ENCODE measurements at regions not wholly inside any gene's neighbourhood (a gene's known extent, or its start where the extent isn't known, plus 50 kb on each side); places are given as distances from the start of the nearest gene placed in this dataset.
"Not testable (repeated sequence)": the region's sequence is repeated elsewhere in the genome, so short reads cannot be mapped to it uniquely, and the experiment has no call there.

DNA sequence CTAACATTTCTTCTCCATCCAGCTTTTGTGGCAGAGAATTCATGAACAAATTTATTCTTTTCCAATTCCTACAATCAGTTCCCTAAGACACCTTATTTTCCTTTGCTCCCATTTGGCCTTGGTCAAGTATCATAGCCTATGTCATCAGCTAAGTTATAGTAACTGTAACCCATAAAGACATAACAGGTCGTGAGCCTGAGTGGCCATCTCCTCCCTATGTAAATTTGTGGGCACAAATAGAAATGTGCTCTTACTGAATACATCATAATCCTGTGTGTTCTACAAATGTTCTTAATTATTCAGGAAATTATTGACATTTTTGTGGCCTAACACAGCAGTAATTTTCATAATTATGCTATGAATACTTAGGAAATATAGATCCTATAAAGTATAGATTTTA, 108.9 kb upstream of the ZNF717 start:
- intact Hi-C loops (cut with micrococcal nuclease; ENCODE audit: unreplicated experiment) = no loop called here
- BruUV-seq (replicated peaks) = no TSS peak
- TF ChIP-seq POLR2AphosphoS5 (IDR thresholded peaks at IDR 0.05; ENCODE audit: low read depth, low read length) (no peak), TCF7L2 (IDR thresholded peaks at IDR 0.05; ENCODE audit: low read depth, low read length) (no peak), SIN3A (IDR thresholded peaks at IDR 0.05; ENCODE audit: borderline replicate concordance, insufficient read depth, low read depth, low read length) (no peak)
- TF ChIP-seq, protein P1, sequence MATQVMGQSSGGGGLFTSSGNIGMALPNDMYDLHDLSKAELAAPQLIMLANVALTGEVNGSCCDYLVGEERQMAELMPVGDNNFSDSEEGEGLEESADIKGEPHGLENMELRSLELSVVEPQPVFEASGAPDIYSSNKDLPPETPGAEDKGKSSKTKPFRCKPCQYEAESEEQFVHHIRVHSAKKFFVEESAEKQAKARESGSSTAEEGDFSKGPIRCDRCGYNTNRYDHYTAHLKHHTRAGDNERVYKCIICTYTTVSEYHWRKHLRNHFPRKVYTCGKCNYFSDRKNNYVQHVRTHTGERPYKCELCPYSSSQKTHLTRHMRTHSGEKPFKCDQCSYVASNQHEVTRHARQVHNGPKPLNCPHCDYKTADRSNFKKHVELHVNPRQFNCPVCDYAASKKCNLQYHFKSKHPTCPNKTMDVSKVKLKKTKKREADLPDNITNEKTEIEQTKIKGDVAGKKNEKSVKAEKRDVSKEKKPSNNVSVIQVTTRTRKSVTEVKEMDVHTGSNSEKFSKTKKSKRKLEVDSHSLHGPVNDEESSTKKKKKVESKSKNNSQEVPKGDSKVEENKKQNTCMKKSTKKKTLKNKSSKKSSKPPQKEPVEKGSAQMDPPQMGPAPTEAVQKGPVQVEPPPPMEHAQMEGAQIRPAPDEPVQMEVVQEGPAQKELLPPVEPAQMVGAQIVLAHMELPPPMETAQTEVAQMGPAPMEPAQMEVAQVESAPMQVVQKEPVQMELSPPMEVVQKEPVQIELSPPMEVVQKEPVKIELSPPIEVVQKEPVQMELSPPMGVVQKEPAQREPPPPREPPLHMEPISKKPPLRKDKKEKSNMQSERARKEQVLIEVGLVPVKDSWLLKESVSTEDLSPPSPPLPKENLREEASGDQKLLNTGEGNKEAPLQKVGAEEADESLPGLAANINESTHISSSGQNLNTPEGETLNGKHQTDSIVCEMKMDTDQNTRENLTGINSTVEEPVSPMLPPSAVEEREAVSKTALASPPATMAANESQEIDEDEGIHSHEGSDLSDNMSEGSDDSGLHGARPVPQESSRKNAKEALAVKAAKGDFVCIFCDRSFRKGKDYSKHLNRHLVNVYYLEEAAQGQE (IDR thresholded peaks at IDR 0.05; ENCODE audit: insufficient read depth in 1 of 2, low read depth in 2 of 2, low read length in 1 of 2) = no peak
- TF ChIP-seq, protein P2, sequence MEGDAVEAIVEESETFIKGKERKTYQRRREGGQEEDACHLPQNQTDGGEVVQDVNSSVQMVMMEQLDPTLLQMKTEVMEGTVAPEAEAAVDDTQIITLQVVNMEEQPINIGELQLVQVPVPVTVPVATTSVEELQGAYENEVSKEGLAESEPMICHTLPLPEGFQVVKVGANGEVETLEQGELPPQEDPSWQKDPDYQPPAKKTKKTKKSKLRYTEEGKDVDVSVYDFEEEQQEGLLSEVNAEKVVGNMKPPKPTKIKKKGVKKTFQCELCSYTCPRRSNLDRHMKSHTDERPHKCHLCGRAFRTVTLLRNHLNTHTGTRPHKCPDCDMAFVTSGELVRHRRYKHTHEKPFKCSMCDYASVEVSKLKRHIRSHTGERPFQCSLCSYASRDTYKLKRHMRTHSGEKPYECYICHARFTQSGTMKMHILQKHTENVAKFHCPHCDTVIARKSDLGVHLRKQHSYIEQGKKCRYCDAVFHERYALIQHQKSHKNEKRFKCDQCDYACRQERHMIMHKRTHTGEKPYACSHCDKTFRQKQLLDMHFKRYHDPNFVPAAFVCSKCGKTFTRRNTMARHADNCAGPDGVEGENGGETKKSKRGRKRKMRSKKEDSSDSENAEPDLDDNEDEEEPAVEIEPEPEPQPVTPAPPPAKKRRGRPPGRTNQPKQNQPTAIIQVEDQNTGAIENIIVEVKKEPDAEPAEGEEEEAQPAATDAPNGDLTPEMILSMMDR (IDR thresholded peaks at IDR 0.05) = no peak

DNA sequence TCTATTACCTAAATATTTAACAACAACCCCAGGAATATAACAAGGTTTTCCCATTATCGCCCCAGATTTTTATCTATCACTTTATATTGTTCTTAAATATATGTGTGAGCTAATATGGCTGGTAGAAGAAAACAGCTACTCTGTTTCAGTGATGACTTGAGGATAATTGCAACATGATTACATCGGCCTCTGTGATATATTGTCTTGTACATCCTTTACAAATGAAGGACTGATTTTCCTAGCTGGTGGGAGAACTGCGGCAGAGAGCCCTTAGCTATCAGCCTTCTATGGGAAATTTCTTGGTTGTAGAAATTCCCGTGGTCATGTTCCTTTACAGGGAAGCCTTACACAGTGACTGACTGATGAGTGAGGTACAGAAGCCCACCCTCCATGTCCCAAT, 110.9 kb upstream of the ZNF717 start:
- Histone ChIP-seq H3K4me3 (ENCODE audit: low read depth in 2 of 2, low read length in 2 of 2) (no peak overlapping the region), H3K27me3 (ENCODE audit: control insufficient read depth, insufficient read depth, low read length) (no peaks in the 10 kb centered on the region), H3K36me3 (ENCODE audit: control insufficient read depth, insufficient read depth, low read length) (no peaks in the 10 kb centered on the region), H3K9me3 (ENCODE audit: control insufficient read depth, insufficient read depth, low read depth, low read length) (no peaks in the 10 kb centered on the region), H3K27ac (ENCODE audit: low read length) (no peak overlapping the region), H3K4me1 (ENCODE audit: control insufficient read depth, insufficient read depth, low read length) (no peaks in the 10 kb centered on the region)
- DNase-seq (ENCODE audit: low read depth, low spot score) (no peak), ATAC-seq (no peak)
- intact Hi-C loops (cut with micrococcal nuclease; ENCODE audit: unreplicated experiment) (no loop called here), in situ Hi-C loops (cut with HindIII; ENCODE audit: low pct_unique_long_range_greater_than_20kb, low sequenced_read_pairs) (no loop called here)
- POLR2A ChIA-PET = no interaction called here
- TF ChIP-seq TCF7L2 (IDR thresholded peaks at IDR 0.05; ENCODE audit: low read depth, low read length) (no peak), POLR2AphosphoS5 (IDR thresholded peaks at IDR 0.05; ENCODE audit: low read depth, low read length) (no peak), SIN3A (IDR thresholded peaks at IDR 0.05; ENCODE audit: borderline replicate concordance, insufficient read depth, low read depth, low read length) (no peak)
- TF ChIP-seq, protein P1 (IDR thresholded peaks at IDR 0.05; ENCODE audit: insufficient read depth in 1 of 2, low read depth in 2 of 2, low read length in 1 of 2) = no peak
- TF ChIP-seq, protein P2 (IDR thresholded peaks at IDR 0.05) = no peak
- CTCF ChIA-PET = no interaction called here
- BruUV-seq (replicated peaks) = no TSS peak

More for the DNA sequence above, 108.9 kb upstream of the ZNF717 start:
- ATAC-seq (no peak), DNase-seq (ENCODE audit: low read depth, low spot score) (no peak)
- Histone ChIP-seq H3K9me3 (ENCODE audit: control insufficient read depth, insufficient read depth, low read depth, low read length) (no peaks in the 10 kb centered on the region), H3K4me3 (ENCODE audit: low read depth in 2 of 2, low read length in 2 of 2) (no peak overlapping the region), H3K27ac (ENCODE audit: low read length) (no peak overlapping the region), H3K27me3 (ENCODE audit: control insufficient read depth, insufficient read depth, low read length) (no peaks in the 10 kb centered on the region), H3K36me3 (ENCODE audit: control insufficient read depth, insufficient read depth, low read length) (no peaks in the 10 kb centered on the region), H3K4me1 (ENCODE audit: control insufficient read depth, insufficient read depth, low read length) (no peaks in the 10 kb centered on the region)
- ChIA-PET POLR2A (no interaction called here), CTCF (no interaction called here)
- in situ Hi-C loops (cut with HindIII; ENCODE audit: low pct_unique_long_range_greater_than_20kb, low sequenced_read_pairs) = no loop called here

DNA sequence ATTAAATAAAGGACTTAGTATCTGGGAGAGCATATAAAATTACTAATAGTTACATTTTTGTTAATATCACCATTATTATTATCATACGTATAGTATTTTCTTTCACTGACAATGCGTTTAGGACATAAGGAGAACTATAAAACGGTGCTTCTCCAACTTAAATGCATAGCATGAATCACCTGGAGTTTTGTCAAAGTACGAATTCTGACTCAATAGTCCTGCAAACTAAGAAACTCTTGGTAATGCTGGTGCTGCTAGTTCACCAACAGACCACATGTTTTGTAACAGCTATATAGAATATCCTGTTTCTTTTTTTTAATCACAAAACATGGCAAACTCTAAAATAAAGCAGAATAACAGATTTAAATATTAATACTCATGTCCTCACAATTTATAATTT, 116.1 kb upstream of the ZNF717 start:
- DNase-seq (ENCODE audit: low read depth, low spot score); POLR2A ChIA-PET; H3K27me3 ChIP-seq (ENCODE audit: control insufficient read depth, insufficient read depth, low read length); BruUV-seq (replicated peaks); H3K27ac ChIP-seq (ENCODE audit: low read length); ATAC-seq; CTCF ChIA-PET; H3K4me3 ChIP-seq (ENCODE audit: low read depth in 2 of 2, low read length in 2 of 2); H3K4me1 ChIP-seq (ENCODE audit: control insufficient read depth, insufficient read depth, low read length); H3K9me3 ChIP-seq (ENCODE audit: control insufficient read depth, insufficient read depth, low read depth, low read length); in situ Hi-C loops (cut with HindIII; ENCODE audit: low pct_unique_long_range_greater_than_20kb, low sequenced_read_pairs); intact Hi-C loops (cut with micrococcal nuclease; ENCODE audit: unreplicated experiment); H3K36me3 ChIP-seq (ENCODE audit: control insufficient read depth, insufficient read depth, low read length): not testable (repeated sequence)

Measured in Panc1 (cell line).